ENCODE measurements at regions not wholly inside any gene's neighbourhood (a gene's known extent, or its start where the extent isn't known, plus 50 kb on each side); places are given as distances from the start of the nearest gene placed in this dataset.

DNA sequence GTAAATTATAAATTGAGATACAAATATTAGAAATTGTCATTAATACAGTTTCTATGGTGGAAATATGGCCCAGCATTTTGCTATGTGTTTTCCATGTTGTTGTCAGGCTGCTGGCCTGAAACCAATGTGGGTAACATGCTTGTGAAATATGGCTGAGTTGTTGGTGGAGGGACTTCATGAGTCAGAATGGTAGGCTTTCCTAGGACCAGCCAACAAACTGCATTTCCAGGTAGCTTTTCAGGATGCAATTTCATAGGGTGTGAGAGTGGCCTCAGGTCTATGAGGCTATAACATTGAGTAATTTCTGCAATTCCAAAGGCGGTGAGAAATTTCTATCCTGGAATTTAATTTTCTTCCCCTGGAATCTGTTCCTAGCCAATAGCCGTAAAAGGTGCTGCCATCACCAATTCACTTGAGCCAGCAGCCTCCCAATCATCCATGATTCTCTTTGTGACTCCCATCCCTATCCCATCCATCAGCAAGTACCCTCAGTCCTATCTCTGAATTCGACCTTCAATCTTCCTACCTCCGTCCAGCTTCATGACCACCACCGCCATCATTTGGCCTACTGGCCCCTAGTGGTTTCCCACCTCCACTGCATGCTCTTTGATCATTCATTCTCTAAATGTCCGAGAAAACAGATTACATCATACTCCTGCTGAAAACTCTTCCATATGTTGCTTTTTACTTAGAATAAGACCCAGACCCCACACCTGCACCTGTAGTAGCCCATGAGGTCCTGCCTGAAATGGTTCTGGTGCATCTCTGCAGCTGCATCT, 276.6 kb upstream of the CFAP20DC start:
- no peak for DNase-seq

DNA sequence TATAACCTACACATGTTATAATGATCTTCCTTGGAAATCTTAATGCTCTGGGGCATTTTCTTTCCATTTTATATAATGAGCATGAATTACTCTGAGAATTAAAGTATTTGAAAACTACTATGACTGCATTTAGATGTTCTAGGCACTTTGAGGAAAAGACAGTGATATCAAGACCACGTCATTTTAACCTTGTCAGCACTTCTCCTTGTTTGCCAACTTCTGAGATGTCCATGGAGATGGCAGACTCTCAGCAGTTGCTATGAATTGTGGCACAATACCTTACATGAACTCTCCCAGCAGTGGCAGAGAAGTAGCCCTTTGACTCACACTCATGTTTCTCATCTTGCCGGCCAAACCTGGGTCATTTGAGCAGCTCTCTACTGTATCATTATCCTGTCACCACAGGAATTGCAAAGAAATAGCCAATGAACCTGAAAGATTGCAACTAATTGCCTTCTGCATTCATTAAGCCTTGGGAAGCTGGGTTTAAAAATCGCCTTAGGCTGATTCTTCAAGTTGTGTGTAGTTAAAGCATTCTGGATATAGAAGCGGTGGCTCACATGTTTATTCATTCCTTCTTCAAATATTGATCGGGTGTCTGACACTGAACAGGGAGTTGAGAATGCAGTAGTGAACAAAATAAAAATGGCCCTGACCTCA, 272.2 kb upstream of the CFAP20DC start:
- no peak for DNase-seq

DNA sequence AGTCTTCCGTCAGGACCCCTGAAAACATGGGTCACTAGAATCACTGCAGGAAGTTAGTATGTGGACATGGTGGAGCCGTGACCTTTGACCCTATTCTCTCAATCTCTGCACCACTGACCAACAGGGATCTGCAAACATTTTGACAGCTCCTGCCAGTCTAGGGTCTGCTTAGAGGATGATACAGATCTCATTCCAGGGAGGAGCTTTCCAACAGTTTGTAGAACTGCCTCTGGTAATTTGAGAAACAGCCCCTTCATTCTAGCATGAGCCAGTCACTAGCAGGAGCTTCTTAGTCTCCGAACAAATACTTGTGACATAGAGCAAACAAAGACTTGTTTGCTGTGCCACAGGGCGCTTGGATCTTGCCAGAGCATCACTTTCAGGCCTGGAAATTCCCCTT, 270.3 kb upstream of the CFAP20DC start:
- DNase-seq, result no peak

DNA sequence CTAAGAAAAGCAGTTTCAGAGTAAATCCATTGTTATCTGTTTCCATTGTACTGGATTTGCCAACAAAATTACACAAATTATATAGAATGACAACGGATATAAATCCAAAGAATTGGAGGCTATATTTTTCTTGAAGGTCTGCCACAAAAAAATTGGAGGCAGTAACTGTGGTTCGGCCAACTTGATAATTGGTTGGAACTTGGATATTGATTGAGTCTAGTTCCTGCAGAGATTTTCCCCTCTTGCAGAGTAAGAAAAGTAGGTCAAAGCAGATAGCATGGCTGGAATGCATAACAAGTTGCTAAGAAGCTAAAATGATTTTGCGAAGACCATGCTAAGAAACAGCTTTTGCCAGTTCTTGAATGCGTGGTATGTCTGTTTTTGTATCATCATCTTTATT, 269.6 kb upstream of the CFAP20DC start:
- no peak for DNase-seq

DNA sequence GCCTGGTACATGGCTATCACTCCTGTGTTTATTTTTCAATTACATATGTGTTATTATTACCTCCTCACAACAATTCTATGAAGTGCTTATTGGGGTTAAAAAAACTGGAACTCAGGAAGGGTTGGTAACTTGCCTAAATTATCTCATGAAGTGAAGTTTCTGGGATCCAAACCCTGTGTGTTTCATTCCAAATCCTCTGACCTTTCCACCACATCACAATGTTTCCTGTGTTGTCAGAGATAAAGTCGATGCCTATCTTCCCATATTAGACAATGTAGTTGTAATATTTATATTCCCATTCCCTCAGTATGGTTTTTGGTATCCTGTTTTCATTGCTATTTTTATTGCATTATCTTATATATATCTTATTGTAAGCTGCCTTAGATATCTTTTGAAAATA, 269.1 kb upstream of the CFAP20DC start:
- DNase-seq, result no peak

DNA sequence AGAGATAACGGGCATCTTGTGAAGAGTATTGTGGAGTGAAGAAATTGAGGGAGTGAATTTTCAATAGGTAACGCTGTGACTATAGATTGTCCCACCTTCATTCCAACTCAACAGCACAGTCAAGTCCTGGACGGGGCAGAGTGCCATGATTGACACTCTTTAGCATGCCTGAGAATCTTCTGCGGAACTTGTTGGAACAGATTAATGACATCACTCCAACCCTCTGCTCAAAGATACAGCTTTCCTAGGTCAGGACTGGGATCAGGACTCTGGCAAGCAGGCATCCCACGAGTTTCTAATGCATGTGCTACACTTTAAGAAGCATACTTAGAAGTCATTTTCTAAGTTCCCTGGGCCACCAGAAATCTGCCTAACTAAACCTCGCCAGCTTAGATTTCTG, 267.6 kb upstream of the CFAP20DC start:
- no peak for DNase-seq

DNA sequence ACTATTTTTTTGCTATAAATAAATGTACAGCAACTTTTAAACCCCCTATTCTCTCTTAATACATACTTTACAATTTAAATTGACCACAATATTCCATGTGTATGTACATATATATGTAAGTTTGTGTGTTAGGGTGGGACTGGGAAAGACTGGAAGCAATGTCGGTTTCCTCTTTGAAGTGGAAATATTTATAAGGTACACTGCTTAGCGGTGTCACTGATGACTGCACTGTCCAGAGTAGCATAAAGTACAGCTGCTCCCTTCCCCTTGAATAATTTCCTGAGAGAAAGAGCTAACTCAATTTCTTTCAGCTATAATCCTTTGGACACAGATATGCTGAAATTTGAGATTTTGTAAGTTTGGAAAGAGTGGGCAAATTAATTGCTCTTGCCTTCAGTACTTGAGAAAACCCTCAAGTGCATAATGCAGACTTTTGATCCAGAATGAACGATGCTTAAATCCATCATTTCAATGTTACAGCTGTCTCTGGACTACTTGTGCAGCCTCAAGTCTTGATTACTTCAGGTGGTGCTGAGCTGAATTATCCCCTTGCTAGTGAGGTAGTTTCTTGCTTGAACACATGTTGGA, 267.0 kb upstream of the CFAP20DC start:
- no peak for DNase-seq

DNA sequence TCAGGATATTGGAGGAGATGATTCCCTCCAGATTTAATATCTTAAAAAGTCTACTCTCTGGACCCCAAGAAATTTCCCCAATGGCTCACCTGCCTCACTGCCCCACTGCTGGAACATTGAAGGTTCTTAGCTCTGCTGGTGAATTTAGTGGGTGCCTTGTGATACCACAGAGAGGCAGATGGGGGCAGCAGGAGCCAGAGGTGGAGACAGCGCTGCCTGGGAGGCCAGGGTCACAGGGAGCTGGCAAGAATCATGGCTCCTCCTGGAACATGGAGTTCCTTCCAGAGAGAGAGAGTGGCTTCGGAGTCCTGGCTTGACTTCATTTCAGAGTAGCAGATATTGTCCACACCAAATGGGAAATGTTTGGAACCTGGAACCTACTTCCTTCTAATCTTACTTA, 263.5 kb upstream of the CFAP20DC start:
- DNase-seq, result no peak

DNA sequence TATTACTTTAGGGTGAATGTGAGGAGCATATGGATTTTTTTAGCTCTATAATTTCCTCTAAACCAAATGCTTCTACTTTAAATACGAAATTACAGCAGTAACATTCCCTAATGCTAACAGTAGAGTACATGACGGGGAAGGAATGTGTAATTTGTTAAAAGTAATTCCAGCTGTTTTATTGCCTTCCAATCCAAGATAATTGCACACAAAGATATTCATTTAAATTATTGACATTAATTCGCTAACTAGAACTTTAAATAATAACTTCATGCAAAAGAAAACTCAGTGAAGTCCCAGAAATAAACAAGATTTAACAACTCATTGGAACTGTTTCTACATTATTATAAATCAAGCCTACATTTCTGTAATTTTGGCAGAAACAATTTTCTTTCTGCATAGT, 261.4 kb upstream of the CFAP20DC start:
- no peak for DNase-seq

DNA sequence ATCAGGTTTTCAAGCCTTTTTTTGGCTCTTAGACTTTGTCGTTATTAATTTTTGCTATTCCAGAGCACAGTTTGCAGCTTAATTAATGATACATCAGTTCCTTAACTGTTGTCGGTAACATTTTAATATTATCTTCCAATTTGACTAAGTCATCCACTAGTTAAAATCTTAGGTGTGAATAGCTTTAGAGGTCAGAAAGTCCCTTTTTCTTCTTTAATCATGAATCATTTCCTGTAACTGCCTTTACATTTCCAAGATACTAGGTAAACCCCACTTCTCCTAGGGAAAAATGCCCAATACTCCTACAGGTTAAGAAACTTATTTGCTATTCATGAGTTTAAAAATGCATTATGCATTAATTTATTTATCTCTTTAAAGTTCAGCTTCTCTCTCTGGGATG, 260.9 kb upstream of the CFAP20DC start:
- DNase-seq, result no peak

DNA sequence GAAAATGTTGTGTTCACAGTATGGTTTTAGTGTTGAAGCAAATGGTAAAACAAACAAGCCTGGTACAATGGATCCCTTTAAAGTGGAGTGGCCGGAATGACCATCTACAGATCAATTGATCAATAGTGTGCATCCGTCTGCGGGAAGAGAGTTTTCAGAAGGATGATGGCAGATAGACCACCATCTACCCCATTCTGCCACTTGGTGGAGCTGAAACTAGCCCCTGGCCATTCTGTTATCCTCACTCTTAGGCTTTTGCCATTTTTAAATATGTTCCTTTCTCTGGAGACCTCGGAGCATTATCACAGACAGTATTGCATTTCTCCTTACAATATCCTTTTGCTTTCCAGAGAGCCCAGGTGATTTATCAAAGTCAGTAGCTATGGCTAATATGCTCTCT, 258.9 kb upstream of the CFAP20DC start:
- DNase-seq, result no peak

DNA sequence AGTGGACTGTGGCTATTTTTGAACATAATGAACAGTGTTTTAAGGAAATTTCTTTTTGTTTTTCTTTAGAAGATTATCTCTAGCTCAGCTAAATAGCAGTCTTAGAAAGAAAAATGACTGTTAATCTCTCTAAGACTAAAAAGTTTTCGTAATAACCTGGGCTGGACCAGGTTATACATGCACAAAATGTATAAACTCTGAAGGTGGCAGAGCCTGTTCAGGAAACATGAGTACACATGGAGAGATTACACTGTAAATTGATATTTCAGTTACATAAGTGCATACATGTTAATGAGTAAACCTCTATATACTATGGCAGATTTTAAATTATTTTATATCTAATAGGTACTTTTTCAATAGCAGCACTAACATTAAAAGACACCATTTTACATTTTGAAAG, 258.2 kb upstream of the CFAP20DC start:
- DNase-seq, result no peak

DNA sequence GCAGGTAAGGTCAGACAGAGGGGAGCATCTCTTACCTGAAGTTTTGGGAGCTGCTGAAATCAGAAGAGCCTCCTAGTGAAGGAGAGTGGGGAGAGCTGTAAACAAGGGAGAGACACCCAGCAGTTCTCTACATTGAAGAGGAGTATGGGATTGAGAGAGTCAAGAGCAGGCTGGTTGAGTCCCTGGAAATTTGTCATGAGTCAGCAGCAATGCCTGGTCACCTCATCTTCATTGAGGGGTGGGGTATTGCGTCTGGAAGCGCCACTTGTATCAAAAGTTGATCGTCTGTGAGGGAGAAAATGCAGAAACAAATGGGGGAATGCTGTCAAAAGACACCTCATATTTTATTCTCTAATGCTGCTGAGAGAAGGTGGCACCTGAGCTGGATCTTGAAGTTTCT, 256.6 kb upstream of the CFAP20DC start:
- no peak for DNase-seq

DNA sequence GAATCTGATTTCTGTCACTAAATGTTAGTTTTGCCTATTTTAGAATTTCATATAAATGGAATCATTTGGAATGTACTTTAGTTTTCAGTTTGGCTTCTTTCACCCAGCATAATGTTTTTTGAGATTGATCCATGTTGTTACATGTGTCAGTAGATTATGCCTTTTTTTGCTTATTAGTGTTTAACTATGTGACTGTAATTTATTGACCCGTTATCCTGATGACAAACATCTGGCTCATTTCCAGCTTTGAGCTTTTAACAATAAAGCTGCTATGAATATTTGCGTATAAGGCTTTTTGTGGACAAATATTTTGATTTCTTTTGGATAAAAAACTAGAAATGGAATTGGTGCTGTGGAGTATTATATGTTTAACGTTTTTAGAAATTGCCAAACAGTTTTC, 254.5 kb upstream of the CFAP20DC start:
- DNase-seq, result no peak

DNA sequence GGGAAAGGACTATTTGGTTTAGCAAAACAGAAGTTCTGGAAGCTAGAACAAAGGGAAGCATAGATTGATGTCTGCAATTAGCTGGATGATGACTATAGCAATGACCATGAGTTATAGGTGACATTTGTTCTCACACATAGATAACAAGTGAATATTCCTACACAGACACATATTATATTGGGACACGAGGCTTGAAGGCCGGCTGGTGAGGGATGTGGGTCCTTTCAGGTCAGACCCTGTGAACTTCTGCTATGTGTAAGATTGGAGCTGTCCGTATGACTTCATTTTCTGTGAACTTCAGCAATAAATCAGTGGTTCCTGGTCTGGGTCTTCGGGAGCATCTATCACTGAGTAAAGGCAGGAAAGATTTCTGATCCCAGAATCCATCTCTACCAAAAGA, 253.6 kb upstream of the CFAP20DC start:
- no peak for DNase-seq

DNA sequence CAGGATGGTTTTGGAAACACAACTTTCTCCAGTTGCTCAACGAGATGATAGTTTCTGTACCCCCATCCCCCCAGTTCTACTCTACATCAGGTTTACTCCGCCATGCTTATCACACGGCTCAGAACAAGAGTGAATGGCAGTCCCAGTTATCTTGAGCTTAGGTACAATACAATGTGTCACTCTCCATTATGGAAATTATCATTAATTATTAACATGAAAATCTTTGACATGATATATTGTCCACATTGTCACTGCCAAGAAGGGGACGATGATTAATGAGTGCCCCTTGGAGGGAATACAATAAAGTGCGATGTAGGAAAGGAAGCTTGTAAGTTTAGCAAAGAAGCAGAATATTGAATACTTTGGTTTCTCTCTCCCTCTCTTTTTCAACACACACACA, 252.6 kb upstream of the CFAP20DC start:
- DNase-seq, result no peak

DNA sequence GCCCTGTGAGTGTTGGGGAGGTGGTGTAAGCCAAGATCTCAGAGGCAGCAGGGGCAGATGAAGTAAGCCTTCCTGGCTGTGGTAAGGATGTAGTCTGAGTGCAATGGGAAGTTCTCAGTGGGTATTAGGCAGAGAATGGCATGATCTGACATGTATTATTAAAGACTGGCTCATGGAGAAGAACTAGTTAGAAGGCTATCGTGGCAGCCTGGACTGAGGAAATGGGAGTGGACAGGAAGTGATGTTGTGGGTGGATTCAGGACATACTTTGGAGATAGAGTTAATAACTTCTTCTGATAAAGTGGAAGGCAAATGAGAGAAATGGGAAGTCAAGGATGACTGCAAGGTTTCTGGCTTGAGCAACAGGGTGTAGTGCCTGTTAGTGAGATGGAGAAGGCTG, 250.9 kb upstream of the CFAP20DC start:
- DNase-seq, result no peak

DNA sequence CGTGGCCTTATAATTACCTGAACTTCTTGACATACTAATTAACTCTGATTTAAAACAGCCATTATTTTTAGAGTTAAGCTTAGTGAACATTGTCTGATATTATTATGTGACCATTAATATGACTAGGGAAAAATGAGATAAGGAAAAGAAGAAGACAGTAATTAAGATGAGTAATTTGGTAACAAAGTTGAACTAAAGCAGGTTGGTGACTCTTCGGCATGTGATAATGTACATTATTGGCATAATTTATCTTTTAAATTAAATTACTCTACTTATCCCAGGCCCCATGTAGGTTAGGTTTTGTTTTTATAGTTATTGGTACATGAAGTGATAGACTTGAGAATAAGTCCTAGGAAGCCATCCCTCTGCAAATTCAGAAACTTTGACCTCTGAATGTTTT, 249.7 kb upstream of the CFAP20DC start:
- DNase-seq, result no peak

DNA sequence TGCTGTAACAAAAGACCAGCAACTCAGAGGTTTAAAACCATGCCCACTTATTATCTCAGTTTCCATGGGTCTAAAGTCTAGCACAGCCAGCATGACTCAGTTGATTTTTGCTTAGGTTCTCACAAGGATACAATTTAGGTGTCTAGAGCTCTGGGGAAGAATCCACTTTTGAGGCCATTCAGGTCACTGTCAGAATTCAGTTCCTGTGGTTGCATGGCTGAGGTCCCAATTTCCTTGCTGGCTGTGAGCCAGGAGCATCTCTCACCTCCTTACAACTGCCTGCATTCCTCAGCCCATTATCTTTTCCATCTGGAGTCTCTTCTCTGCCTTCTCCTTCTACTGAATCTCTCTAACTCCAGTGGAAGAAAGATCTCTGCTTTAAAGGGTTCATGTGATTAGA, 240.5 kb upstream of the CFAP20DC start:
- DNase-seq, result no peak

DNA sequence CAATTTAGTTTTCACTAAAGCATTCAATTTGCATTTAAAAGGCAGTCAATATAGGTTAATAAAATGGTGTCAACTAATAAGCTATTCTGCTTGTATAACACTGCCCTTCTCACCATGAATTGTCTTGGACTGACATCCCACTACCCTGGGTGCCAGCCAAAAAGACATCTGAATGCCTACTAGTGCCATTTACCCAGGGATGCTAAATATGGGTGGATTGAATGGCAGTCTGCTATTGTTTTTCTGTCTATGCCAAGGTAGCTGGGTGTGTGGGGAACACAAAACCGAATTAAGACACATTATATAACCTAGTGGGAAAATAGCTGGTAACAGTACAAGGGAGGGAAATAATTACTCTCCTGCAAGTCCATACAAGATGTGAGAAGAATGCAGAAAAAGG, 240.0 kb upstream of the CFAP20DC start:
- DNase-seq, result no peak

DNA sequence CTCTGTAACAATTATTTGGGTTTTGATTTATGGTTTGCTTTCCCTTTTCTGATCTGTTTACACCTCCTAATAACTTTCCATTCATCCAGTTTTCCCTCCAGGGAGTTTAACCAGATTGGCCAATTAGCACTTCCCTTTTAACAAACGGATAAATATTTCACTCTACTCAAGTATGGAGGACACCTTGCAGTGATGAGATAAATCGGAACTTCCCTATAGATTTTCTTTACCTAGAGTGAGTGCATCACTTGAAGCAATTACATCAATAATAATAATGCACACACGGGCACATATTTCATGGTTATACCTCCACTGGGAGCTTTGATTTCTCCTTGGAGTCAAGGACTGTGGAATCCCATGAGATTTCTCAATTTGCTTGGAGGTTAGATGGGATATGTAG, 239.1 kb upstream of the CFAP20DC start:
- DNase-seq, result no peak

DNA sequence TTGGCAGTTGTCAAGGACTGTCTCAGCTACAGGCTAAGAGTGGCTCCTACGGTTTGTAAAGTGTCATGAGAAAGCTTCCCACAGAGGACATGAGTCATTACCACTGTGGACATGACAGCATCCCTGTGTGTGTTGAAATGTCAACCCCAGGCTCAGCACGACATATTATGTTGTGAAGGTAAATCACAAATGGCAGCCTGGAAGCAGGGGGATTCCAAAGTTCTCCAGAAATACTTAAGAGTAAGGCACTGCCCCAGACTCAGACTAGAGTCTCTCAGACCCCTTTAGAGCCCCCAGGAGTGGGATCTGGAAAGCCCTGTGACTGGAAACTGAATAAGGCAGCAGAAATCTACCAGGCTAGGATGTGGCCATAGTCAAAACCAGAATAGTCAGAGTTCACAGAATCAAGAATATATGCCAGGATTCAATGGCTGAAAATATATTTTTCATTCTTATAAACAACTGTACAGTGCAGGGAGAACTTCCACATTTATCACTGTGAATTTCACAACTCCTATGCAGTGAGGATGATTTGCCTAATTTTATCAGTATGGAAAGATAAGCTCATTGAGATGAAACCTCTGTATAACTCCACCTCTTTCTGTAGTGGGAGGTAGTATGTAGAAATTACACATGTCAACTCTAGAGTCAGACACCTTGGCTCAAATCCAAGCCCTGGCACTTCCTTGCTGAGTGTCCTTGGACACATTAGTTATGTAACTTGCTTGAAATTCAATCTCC, 237.1 kb upstream of the CFAP20DC start:
- DNase-seq, result no peak

DNA sequence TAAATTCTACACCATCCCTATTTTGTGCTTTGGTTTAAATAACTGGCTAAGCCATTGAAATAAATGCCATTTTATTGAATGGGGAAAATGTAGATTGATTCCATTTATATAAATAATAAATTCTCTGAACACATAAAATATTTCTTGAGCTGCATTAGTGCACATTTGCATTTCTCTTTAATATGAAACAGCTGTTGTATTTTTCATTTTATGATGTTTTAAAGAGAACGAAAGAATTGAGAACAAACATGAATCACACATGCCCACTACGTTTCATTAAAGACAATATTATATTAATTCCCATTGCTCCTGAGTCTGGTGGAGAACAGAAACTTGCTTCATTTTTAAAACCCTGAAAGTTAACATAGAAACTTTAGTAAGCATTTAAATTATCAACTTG, 235.7 kb upstream of the CFAP20DC start:
- no peak for DNase-seq

DNA sequence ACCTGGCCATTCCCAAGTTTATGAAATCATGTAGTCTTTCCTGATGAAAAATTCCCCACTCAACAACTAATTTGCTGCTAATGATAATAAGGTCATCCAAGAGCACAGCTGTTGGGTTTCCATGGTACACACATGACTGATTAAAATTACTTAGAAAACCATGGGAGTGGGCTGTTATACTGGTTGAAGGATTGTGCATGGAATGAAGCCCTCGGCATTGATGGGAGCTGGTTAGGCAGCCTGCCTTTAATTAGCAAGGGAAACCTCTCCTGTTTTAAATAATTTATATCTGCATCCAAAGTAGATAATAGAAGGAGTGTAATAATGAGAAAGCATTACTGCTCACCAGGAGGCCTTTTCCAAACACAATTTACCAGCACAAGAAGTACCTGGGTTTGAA, 235.1 kb upstream of the CFAP20DC start:
- no peak for DNase-seq

All from activated T-cell treated with anti-CD3 and anti-CD28 coated beads for 4 hours (primary cell).